ENCODE measurements at regions not wholly inside any gene's neighbourhood (a gene's known extent, or its start where the extent isn't known, plus 50 kb on each side); places are given as distances from the start of the nearest gene placed in this dataset.

- Histone ChIP-seq H3K27me3 (ENCODE audit: control insufficient read depth, insufficient read depth, low read length) (no peaks in the 10 kb centered on the region), H3K36me3 (ENCODE audit: control insufficient read depth, insufficient read depth, low read length) (no peaks in the 10 kb centered on the region), H3K4me3 (ENCODE audit: low read depth, low read length) (no peak overlapping the region)
- no peak for DNase-seq (ENCODE audit: low read depth)
- no peak for FAIRE-seq
- TF ChIP-seq CTCF (IDR thresholded peaks at IDR 0.05; ENCODE audit: insufficient read depth, low read length, severe bottlenecking): no peak
Observed at GRCh38 chr10:120371856-120372255, 85.2 kb upstream of the PLPP4 start.

- FAIRE-seq: no peak
- no peaks in the 10 kb centered on the region for H3K27me3 ChIP-seq (ENCODE audit: control insufficient read depth, insufficient read depth, low read length)
- DNase-seq (ENCODE audit: low read depth): no peak
- TF ChIP-seq CTCF (IDR thresholded peaks at IDR 0.05; ENCODE audit: insufficient read depth, low read length, severe bottlenecking): no peak
- H3K4me3 ChIP-seq (ENCODE audit: low read depth, low read length): no peak overlapping the region
- no peaks in the 10 kb centered on the region for H3K36me3 ChIP-seq (ENCODE audit: control insufficient read depth, insufficient read depth, low read length)
Observed at GRCh38 chr10:120372917-120373316, 84.1 kb upstream of the PLPP4 start.

GRCh38 chr10:120375666-120376065 is 81.4 kb upstream of the PLPP4 start:
- no peak for DNase-seq (ENCODE audit: low read depth)
- FAIRE-seq: no peak
- TF ChIP-seq CTCF (IDR thresholded peaks at IDR 0.05; ENCODE audit: insufficient read depth, low read length, severe bottlenecking): no peak

GRCh38 chr10:120381931-120382330 is 75.1 kb upstream of the PLPP4 start:
- no peak for FAIRE-seq
- no peak for TF ChIP-seq CTCF (IDR thresholded peaks at IDR 0.05; ENCODE audit: insufficient read depth, low read length, severe bottlenecking)

More at GRCh38 chr10:120375666-120376065, 81.4 kb upstream of the PLPP4 start:
- H3K4me3 ChIP-seq (ENCODE audit: low read depth, low read length): no peak overlapping the region
- no peaks in the 10 kb centered on the region for H3K36me3 ChIP-seq (ENCODE audit: control insufficient read depth, insufficient read depth, low read length)
- H3K27me3 ChIP-seq (ENCODE audit: control insufficient read depth, insufficient read depth, low read length): no peaks in the 10 kb centered on the region

GRCh38 chr10:120382360-120382759 is 74.7 kb upstream of the PLPP4 start:
- Histone ChIP-seq H3K36me3 (ENCODE audit: control insufficient read depth, insufficient read depth, low read length) (no peaks in the 10 kb centered on the region), H3K27me3 (ENCODE audit: control insufficient read depth, insufficient read depth, low read length) (no peaks in the 10 kb centered on the region), H3K4me3 (ENCODE audit: low read depth, low read length) (no peak overlapping the region)
- DNase-seq (ENCODE audit: low read depth) (no peak), FAIRE-seq (no peak)
- no peak for TF ChIP-seq CTCF (IDR thresholded peaks at IDR 0.05; ENCODE audit: insufficient read depth, low read length, severe bottlenecking)

More at GRCh38 chr10:120381931-120382330, 75.1 kb upstream of the PLPP4 start:
- DNase-seq (ENCODE audit: low read depth): no peak
- Histone ChIP-seq H3K27me3 (ENCODE audit: control insufficient read depth, insufficient read depth, low read length) (no peaks in the 10 kb centered on the region), H3K36me3 (ENCODE audit: control insufficient read depth, insufficient read depth, low read length) (no peaks in the 10 kb centered on the region), H3K4me3 (ENCODE audit: low read depth, low read length) (no peak overlapping the region)

GRCh38 chr10:120385992-120386391 is 71.0 kb upstream of the PLPP4 start:
- H3K36me3 ChIP-seq (ENCODE audit: control insufficient read depth, insufficient read depth, low read length): no peaks in the 10 kb centered on the region
- no peaks in the 10 kb centered on the region for H3K27me3 ChIP-seq (ENCODE audit: control insufficient read depth, insufficient read depth, low read length)
- no peak for FAIRE-seq
- no peak for TF ChIP-seq CTCF (IDR thresholded peaks at IDR 0.05; ENCODE audit: insufficient read depth, low read length, severe bottlenecking)
- no peak for DNase-seq (ENCODE audit: low read depth)
- no peak overlapping the region for H3K4me3 ChIP-seq (ENCODE audit: low read depth, low read length)

Data from bronchial epithelial cell (primary cell).